Hepatocyte (in vitro differentiated cells): ENCODE measurements at regions not wholly inside any gene's neighbourhood (a gene's known extent, or its start where the extent isn't known, plus 50 kb on each side); places are given as distances from the start of the nearest gene placed in this dataset.

Source experiments
- EZH2 ChIP-seq: fragments of 200-600 bp; sonication (generic); IDR thresholded peaks from 2 replicates; pipeline ENCODE4 v1.6.1; 2016; ENCODE audit warnings: antibody characterized with exemption, mild to moderate bottlenecking, borderline replicate concordance
- TF ChIP-seq, protein P1 (sequence below): fragments of 200-600 bp; sonication (generic); IDR thresholded peaks from 2 replicates; pipeline ENCODE4 v1.5.1; 2016; ENCODE audit warnings: antibody characterized with exemption, mild to moderate bottlenecking; ENCODE audit not compliant: poor library complexity

DNA sequence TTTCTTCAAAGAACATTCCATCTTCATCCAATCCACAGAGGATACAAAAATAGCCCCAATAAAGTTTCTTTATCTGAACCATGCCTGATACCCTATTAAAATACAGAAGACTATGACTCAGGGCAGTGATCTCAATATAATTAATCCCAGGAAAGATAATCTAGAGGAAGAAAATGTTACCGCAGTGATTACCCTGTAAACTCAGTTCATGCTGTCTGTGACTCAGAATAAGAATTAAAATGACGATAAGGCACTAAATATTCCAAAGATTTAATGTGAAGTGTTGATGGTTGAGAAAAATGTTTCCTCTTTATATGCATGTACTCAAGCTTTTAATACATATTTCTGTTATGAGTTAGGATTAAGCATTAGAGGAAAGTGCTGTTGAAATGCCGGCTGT is 88.6 kb upstream of the LYPLAL1 start:
- TF ChIP-seq EZH2, result no peak
- TF ChIP-seq, protein P1, sequence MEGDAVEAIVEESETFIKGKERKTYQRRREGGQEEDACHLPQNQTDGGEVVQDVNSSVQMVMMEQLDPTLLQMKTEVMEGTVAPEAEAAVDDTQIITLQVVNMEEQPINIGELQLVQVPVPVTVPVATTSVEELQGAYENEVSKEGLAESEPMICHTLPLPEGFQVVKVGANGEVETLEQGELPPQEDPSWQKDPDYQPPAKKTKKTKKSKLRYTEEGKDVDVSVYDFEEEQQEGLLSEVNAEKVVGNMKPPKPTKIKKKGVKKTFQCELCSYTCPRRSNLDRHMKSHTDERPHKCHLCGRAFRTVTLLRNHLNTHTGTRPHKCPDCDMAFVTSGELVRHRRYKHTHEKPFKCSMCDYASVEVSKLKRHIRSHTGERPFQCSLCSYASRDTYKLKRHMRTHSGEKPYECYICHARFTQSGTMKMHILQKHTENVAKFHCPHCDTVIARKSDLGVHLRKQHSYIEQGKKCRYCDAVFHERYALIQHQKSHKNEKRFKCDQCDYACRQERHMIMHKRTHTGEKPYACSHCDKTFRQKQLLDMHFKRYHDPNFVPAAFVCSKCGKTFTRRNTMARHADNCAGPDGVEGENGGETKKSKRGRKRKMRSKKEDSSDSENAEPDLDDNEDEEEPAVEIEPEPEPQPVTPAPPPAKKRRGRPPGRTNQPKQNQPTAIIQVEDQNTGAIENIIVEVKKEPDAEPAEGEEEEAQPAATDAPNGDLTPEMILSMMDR, result no peak
